Smooth muscle cell (in vitro differentiated cells): ENCODE measurements at regions not wholly inside any gene's neighbourhood (a gene's known extent, or its start where the extent isn't known, plus 50 kb on each side); places are given as distances from the start of the nearest gene placed in this dataset.

Experiments used
- DNase-seq: peaks from one replicate; lab custom pipeline; 2025; ENCODE audit not compliant: unreplicated experiment; lab: John Stamatoyannopoulos, UW
- H2AFZ ChIP-seq: fragments of 200-600 bp; sonication (generic); 2 replicates; pipeline ENCODE4 v1.6.0; 2016; ENCODE audit warnings: antibody characterized with exemption, low read depth, mild to moderate bottlenecking
- H3F3A ChIP-seq: fragments of 200-600 bp; sonication (generic); 2 replicates; pipeline ENCODE4 v1.6.0; 2017; ENCODE audit warnings: antibody characterized with exemption, low read depth
- H3K27ac ChIP-seq: fragments of 200-600 bp; sonication (generic); 2 replicates; pipeline ENCODE4 v1.5.1; 2016; ENCODE audit warnings: low read depth, mild to moderate bottlenecking
- H3K27me3 ChIP-seq: fragments of 200-600 bp; sonication (generic); 2 replicates; pipeline ENCODE4 v1.6.1; 2016; ENCODE audit warnings: low read depth, mild to moderate bottlenecking
- H3K36me3 ChIP-seq: fragments of 200-600 bp; sonication (generic); 2 replicates; pipeline ENCODE4 v1.5.1; 2016; ENCODE audit warnings: low read depth
- H3K4me1 ChIP-seq: fragments of 200-600 bp; sonication (generic); 2 replicates; pipeline ENCODE4 v1.5.1; 2016; ENCODE audit warnings: low read depth
- H3K4me2 ChIP-seq: fragments of 200-600 bp; sonication (generic); 2 replicates; pipeline ENCODE4 v1.6.0; 2016; ENCODE audit warnings: mild to moderate bottlenecking
- H3K4me3 ChIP-seq: fragments of 200-600 bp; sonication (generic); 2 replicates; pipeline ENCODE4 v1.5.1; 2016; ENCODE audit warnings: mild to moderate bottlenecking
- H3K79me2 ChIP-seq: fragments of 200-600 bp; sonication (generic); 2 replicates; pipeline ENCODE4 v1.6.0; 2016; ENCODE audit warnings: low read depth, mild to moderate bottlenecking
- H3K9ac ChIP-seq: fragments of 200-600 bp; sonication (generic); 2 replicates; pipeline ENCODE4 v1.6.0; 2016; ENCODE audit warnings: low read depth
- H3K9me3 ChIP-seq: fragments of 200-600 bp; sonication (generic); replicated peaks from 2 replicates; pipeline ENCODE4 v1.5.1; 2016; ENCODE audit warnings: low read depth
- H4K20me1 ChIP-seq: fragments of 200-600 bp; sonication (generic); 2 replicates; pipeline ENCODE4 v1.6.0; 2016; ENCODE audit warnings: low read depth
- CTCF ChIP-seq: fragments of 200-600 bp; sonication (generic); IDR thresholded peaks from 2 replicates; pipeline ENCODE4 v1.5.1; 2017; ENCODE audit warnings: borderline replicate concordance, mild to moderate bottlenecking, antibody characterized with exemption; ENCODE audit not compliant: insufficient read depth, poor library complexity, severe bottlenecking
- WGBS: methylation state at CpG from one replicate; pipeline ENCODE4 v1.1.7; 2016; ENCODE audit warnings: low lambda C conversion rate; 5-methylcytosine and 5-hydroxymethylcytosine counted together

- Histone ChIP-seq H3K27me3 (no peaks in the 10 kb centered on the region), H3K79me2 (no peaks in the 10 kb centered on the region), H2AFZ (no peak overlapping the region), H3K27ac (no peak overlapping the region), H3K9ac (no peak overlapping the region), H3K9me3 (no peaks in the 10 kb centered on the region), H3K4me2 (no peak overlapping the region), H3F3A (no peaks in the 10 kb centered on the region), H3K4me3 (no peak overlapping the region), H3K36me3 (no peaks in the 10 kb centered on the region), H3K4me1 (no peaks in the 10 kb centered on the region), H4K20me1 (no peaks in the 10 kb centered on the region)
- no peak for DNase-seq
- 78% methylated on average over 6 of the region's 6 CpGs for WGBS
- TF ChIP-seq CTCF: no peak
Observed at GRCh38 chr10:27618036-27618615, 114.0 kb downstream of the RAB18 start.

- Histone ChIP-seq H3K36me3 (no peaks in the 10 kb centered on the region), H2AFZ (no peak overlapping the region), H3K79me2 (no peaks in the 10 kb centered on the region), H4K20me1 (no peaks in the 10 kb centered on the region), H3K4me1 (no peaks in the 10 kb centered on the region), H3K27ac (no peak overlapping the region), H3K9ac (no peak overlapping the region), H3K27me3 (no peaks in the 10 kb centered on the region), H3K4me2 (no peak overlapping the region), H3K9me3 (no peaks in the 10 kb centered on the region), H3F3A (no peaks in the 10 kb centered on the region), H3K4me3 (no peak overlapping the region)
- WGBS: 90% methylated on average over 10 of the region's 10 CpGs
- TF ChIP-seq CTCF: no peak
- DNase-seq: no peak
Observed at GRCh38 chr10:27618906-27619305, 114.8 kb downstream of the RAB18 start.

DNA sequence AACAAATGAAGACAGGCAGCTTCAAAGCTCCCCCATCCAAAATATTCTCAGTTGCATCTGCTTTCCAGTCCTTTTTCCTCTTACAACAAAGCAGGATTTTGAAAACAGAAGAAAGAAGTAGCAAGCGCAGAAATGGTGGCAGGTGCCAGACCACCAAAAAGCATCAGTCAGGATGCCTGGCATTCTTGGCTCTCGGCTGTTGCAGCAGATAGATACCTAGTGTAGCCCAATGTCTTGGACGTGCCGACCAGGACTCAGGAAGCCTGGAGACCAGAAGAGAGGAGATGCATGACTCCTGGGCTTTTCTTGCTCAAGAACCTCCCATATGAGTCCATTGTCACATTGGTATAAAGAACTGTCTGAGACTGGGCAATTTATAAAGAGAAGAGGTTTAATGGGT lies 115.2 kb downstream of the RAB18 start:
- Histone ChIP-seq H2AFZ (no peak overlapping the region), H3K9ac (no peak overlapping the region), H3F3A (no peaks in the 10 kb centered on the region), H3K27me3 (no peaks in the 10 kb centered on the region), H3K4me3 (no peak overlapping the region), H3K4me1 (no peaks in the 10 kb centered on the region), H3K4me2 (no peak overlapping the region), H3K36me3 (no peaks in the 10 kb centered on the region), H3K9me3 (no peaks in the 10 kb centered on the region), H3K79me2 (no peaks in the 10 kb centered on the region), H3K27ac (no peak overlapping the region), H4K20me1 (no peaks in the 10 kb centered on the region)
- TF ChIP-seq CTCF: no peak
- no peak for DNase-seq
- WGBS: 94% methylated on average over 4 of the region's 4 CpGs
